NCI-H187 (cell line): ENCODE measurements at regions not wholly inside any gene's neighbourhood (a gene's known extent, or its start where the extent isn't known, plus 50 kb on each side); places are given as distances from the start of the nearest gene placed in this dataset.
"Not testable (repeated sequence)": the region's sequence is repeated elsewhere in the genome, so short reads cannot be mapped to it uniquely, and the experiment has no call there.

Source experiments
- DNase-seq, 2 experiments: peaks; one replicate each; lab custom pipeline; 2025; lab: John Stamatoyannopoulos, UW

DNA sequence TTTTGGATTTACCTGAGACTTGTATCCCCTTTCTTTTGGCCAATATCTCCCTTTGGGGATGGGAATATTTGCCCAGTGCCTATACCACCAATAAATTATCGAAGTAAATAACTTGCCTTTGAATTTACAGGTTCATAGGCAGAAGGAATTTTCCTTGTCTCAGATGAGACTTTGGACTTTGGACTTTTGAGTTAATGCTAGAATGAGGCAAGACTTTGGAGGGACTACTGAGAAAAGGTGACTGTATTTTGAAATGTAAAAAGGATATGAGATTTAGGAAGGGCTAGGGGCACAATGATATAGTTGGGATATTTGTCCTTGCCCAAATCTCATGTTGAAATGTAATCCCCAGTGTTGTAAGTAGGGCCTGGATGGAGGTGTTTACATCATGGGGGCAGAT, 384.5 kb upstream of the GHITM start:
- DNase-seq, result no peak

DNA sequence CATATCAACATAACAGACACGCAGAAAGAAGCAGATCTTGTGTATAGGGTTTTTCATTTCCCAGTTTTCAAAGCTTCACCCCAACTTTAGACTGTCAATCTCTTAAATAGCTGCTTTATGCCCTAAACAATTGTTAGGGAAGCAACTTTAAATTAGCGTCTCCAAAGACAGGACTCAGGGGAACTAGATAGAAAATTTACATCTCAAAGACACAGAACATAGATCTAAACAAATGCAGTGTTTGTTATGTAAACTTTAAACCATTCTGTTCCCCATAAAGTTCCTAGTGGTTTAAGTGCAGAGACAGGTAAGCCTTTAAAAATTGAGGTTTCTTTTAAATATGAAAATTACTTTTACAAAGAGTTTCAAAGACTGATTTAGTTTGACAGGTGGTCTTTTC, 379.2 kb upstream of the GHITM start:
- no peak for DNase-seq

DNA sequence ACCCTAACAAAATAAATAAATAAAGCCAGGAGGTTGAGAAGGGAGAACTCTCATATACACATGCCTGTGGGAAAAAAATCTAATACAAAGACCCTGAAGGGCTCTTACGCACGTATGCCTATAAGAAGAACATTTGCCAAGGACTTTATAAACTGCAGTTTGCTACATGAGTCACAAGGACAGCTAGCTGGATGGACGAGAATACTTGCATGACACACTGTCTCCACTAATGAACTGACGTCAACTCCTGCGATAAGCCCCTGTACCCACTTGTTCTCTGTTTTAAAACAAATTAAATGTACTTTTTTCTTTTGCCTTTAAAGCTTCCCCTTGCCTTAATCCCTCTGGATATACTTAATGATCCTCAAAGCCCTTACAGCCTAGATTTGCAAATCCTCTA, 374.6 kb upstream of the GHITM start:
- DNase-seq, result no peak

DNA sequence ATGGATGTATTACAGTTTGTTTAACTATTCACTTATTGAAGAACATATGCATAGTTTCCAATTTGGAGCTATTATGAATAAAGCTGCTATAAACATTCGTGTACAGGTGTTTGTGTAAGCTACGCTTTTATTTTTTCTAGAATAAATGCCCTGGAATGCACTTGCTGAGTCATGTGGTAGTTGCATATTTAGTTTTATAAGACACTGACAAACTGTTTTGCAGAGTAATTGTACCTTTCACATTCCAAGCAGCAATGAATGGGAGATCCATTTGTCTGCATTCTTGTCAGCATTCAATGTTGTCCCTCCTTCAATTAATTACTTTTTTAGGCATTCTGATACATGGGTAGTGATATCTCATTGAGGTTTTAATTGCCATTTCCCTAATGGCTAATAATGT, 373.6 kb upstream of the GHITM start:
- no peak for DNase-seq

GRCh38 chr10:83769281-83769820, 370.0 kb upstream of the GHITM start:
- no peak for DNase-seq

DNA sequence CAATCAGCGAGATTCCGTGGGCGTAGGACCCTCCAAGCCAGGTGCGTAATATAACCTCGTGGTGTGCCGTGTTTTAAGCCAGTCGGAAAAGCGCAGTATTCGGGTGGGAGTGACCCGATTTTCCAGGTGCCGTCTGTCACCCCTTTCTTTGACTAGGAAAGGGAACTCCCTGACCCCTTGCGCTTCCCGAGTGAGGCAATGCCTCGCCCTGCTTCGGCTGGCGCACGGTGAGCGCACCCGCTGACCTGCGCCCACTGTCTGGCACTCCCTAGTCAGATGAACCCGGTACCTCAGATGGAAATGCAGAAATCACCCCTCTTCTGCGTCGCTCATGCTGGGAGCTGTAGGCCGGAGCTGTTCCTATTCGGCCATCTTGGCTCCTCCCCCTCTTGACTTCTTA, 352.6 kb upstream of the GHITM start:
- not testable (repeated sequence) for DNase-seq

DNA sequence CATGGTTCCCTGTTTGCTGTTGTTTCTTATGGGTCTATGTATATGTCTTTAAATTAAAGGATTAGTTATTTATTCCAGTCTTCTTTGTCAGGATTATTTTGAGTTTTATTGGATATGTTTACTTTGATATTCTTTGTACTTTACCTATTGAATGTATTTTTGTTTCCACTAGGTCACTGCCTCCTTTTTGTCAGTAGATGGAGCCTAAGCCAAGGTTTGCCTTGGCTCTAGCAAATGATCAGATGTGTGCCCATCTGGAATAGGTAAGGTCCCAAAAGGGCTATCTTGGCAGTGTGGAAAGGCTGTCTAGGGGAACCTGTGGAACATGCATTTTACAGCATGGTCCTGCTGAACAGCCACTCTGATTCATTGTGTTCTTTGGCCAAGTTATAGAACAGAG, 337.3 kb upstream of the GHITM start:
- no peak for DNase-seq

- no peak for DNase-seq
Observed at GRCh38 chr10:83806717-83807116, 332.6 kb upstream of the GHITM start.

- DNase-seq, result no peak
Observed at GRCh38 chr10:83809001-83809400, 330.3 kb upstream of the GHITM start.

- DNase-seq, result no peak
Observed at GRCh38 chr10:83816942-83817341, 322.4 kb upstream of the GHITM start.

DNA sequence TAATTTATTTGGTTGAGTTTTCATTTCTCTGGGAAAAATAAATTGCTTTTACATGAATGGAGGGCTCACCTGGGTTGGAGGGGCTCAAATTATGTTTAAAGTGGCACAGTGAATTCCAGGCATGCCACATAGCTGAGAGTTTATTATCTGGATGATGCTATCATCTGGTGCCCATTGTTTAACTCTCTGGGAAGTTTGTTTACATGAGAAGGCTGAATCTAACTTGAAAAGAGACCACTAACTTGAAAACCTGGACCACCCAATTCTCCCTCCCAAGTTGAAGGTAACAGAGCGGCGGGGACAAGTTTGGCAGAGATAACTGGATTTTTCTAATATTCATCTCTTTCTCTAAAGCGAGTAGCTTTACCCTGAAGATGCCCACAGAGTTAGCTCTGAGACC, 321.5 kb upstream of the GHITM start:
- no peak for DNase-seq

DNA sequence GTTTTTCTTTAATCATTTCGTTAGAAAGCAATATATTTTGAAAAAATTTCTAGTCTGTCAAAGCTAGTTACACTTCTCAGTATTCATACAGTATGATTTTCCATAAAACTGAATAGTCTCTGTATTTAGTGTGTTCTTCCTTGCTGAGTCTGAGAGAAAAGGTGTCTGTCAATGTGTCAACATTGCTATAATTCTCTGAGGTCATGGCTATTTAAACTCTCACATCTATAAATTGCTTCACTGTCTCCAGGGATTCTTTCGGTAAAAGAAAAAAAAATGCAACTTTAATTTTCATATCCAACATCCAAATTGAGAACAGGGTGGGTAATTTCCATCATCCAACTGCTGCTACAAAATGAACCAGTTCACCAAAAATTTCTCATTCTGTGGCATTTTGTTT, 319.7 kb upstream of the GHITM start:
- no peak for DNase-seq

- DNase-seq, result no peak
Observed at GRCh38 chr10:83820033-83820432, 319.3 kb upstream of the GHITM start.

GRCh38 chr10:83824099-83824498, 315.2 kb upstream of the GHITM start:
- no peak for DNase-seq

- no peak for DNase-seq
Observed at GRCh38 chr10:83834096-83834495, 305.2 kb upstream of the GHITM start.

DNA sequence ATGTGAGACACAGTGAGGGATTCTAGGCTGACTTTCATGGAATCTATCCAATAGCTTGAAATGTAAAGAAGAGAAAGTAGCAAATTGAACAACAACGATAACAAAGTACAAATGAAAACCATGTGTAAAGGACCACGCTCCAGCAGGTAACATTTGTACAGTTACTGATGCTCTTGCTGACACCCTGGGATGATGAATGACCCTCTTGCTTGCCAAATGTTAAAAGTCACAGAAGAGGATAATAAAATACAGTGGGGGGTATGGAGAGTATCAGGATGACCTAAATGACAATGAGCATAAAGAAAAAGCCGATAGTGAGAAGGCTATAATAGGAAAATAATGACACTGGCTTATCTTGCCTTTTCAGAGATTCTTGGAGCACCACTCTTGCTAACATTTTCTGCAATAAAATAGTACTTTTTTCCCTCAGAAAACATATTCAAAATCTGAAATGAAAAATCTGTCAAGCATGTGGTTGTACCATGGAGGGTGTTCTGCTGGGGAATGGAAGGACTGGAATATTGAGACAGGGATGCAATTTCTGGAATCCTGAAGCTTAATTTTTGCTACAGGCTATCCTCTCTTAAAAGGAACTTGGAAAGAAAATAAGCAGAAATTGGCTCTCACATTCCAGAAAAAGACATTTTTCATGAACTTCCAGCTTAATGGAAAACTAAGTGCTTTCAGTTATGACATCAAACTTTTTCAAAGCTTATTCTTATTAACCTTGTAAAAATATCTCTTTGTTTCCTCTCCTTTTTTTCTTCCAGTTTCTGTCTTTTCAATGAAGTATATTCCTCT, 303.2 kb upstream of the GHITM start:
- DNase-seq, result no peak

DNA sequence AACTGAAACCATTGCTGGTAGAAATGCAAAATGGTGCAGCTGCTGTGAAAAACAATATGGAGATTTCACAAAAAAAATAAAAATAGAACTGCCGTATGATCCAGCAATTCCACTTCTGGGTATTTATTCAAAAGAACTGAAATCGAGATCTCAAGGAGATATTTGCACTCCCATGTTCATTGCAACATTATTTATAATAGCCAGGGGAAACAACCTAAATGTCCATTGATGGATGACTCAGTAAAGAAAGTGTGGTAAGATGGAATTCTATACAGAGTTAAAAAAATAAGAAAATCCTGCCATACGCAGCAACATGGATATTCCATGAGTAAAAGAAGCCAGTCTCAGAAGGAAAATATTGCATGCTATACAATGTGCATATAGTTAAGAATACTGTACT, 290.6 kb upstream of the GHITM start:
- DNase-seq, result no peak

DNA sequence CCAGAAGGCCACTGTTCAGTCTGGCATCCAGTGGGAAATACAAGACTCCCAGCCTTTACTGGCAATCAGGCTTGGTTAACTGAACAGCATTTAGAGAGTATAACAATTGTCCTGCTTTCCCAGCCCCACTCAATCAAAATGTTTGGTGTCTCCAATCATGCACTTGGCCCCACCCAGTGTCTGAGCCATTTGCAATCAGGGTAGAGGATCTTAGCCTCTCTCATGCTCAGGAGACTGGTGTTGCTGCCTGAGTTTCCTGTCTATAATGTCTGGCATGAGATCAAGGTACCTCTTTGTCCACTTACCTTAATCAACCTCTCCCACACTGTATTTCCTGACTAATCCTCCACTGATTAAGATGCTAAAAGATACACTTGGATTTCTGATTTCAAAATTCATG, 290.2 kb upstream of the GHITM start:
- DNase-seq, result no peak

- DNase-seq, result no peak
Observed at GRCh38 chr10:83852146-83852545, 287.2 kb upstream of the GHITM start.

DNA sequence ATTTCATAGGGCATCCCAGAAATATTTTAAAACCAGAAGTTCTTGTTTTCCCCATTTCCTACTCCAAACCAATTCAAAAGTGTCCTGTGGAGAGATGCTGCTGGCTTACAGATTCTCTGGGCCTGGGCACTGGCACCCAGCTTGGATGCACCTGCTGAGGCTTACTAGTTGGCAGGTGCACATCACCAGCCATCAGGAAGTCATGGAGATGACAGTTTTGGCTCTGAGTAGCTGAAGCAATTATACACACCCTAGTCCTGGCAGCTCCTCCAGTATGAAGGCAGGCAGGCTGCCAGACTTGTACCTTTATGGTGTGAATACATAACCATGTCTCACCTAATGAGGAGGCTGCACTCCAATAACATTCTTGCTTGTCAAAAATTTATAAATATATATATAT, 276.6 kb upstream of the GHITM start:
- DNase-seq, result no peak

DNA sequence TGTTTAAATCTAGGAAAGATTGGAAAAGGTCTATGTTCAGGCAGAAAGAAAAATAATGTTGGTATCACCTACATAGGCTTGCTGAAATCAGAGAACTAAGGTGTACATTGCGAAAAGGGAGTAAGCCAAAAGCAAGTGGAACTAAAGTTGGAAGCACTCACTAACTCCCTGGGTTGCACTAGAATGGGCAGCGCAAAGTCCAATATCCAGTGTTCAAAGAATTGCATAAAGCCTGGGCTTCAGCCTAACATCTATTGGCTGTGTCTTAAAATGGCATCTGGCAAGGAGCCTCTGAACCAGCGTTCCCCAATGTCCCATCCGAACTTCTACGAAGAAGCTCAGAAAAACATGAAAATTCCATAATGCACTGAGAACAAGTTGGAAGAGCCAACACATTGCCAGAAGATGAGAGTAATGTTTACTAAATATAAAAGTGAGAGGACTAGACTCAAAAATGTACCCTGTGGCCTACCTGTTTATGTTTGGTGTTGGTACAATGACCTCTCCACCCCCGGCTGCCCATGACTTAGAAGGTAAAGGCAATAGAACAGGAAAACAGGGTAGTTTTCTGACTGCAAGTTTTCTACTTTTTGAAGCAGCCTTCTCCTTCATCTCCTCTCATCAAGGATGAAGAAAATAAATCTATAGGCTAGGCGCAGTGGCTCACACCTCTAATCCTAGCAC, 275.9 kb upstream of the GHITM start:
- no peak for DNase-seq

GRCh38 chr10:83869898-83870297, 269.4 kb upstream of the GHITM start:
- DNase-seq, result no peak
